ENCODE measurements at regions not wholly inside any gene's neighbourhood (a gene's known extent, or its start where the extent isn't known, plus 50 kb on each side); places are given as distances from the start of the nearest gene placed in this dataset.
"Not testable (repeated sequence)": the region's sequence is repeated elsewhere in the genome, so short reads cannot be mapped to it uniquely, and the experiment has no call there.

DNA sequence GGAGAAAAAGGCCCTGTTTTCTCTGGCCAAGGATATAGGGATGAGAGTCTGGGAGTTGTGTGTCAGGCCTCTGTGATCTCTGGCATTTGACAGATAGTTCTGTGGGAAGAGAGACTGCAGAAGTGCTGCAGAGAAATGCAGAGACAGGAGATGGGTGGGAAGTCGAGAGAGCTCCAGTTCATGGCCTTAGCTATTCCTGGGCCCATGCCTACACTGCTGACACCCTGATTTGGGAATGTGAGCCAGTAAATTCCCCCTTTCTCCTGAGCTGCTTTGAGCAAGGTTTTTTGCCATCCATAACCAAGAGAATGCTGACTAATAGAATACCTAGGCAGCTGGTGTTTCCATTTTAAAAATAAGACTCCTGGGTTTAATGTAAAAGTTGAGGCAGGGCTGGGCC, 59.3 kb downstream of the EBLN2 start:
- no peak for DNase-seq (ENCODE audit: low read depth)

GRCh38 chr3:73121669-73122331, 60.3 kb downstream of the EBLN2 start:
- DNase-seq (ENCODE audit: low read depth): no peak

DNA sequence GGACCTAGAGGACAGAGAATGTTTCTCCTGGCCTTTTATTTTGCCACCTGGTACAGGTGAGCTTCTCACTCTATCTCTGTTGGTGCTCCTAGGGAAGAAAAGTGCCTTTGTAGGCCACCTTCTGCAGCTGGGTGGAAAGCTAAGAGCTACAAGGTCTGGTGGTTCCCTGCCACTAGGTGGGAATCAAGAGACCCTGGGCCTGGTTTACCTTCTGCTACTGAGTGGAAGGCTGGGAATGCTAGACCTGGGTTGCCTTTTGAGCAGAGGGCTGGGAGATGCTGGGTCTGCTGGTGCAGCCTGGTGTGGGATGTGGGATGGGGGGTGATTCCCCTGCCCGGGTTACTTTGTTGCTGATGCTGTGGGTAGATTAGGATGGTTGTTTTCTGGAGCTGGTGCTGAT, 72.6 kb downstream of the EBLN2 start:
- no peak for DNase-seq (ENCODE audit: low read depth)

GRCh38 chr3:73136941-73137340, 75.5 kb downstream of the EBLN2 start:
- DNase-seq (ENCODE audit: low read depth): no peak

DNA sequence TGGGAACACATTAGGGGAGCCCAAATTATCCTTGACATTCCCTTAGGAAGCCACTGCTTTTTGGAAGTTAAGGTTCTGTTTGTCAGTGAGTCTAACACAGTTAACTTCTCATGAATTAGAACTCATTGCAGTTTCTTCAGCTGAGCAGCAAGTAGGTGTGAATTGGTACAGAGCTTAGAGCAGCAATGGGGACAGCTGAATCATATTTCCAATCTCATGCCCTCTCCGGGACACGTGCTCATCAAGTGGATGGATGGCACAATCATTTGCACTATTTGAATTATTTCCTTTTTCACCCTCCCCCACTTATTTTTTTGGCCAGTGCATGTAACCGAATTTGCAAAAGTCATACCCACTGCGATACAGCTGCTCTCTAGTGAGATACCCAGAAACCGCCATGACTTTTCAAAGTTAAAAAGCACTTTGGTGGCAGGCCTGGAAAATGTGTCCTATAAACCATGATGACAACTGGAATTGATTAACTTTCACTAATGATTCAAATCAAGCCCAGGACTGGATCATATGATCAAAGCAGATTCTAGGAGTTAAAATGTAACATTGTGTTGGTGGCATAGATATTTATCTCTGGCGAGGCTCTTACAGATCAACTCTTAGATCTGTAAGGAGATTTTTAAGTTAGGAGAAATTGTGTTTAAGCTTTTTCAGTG, 76.4 kb downstream of the EBLN2 start:
- DNase-seq (ENCODE audit: low read depth): no peak

DNA sequence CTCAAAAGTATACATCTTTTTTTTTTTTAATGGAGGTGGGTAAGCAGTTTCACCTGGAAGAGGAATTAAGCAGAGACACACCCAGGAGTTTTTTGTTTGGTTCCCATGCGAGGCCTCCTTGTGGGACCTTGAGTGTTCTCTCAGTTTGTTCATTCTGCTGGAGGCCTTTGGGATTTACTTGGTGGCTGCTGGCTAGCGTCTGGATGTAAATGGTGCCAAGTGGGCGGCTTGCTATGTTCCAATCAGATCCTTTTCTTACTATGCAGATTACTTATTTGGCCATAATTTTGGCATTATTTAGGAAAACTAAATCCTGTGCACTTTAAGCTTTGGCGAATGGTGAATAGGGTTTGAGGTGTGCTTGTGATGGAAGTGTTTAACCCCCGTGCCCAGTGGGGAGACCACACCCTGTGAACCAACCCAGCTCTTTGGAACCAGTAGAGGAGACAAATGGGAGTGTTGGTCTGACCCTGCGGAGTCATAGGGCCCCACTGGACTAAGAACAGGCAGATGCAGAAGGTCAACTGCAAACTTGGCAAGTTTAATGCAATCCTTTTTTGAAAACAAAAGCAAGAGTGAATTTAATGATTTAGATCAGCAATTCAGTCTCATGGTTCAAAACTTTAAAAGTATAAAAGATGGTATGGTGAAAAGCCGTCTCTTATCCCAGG, 79.4 kb downstream of the EBLN2 start:
- no peak for DNase-seq (ENCODE audit: low read depth)

DNA sequence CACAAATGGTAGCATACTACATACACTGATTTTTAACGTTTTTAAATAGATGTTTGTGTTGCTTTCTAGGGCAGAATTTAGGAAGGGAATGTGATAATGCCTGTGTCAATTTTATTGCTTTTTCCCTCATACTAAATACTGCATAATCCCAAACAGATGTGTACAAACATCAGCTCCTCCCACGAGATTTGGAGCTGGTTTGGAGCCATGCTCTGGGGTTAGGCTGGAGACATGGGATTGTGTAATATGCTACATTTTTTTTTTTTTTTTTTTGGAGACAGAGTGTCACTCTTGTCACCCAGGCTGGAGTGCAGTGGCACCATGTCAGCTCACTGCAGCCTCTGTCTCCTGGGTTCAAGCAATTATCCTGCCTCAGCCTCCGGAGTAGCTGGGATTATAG, 80.1 kb downstream of the EBLN2 start:
- DNase-seq (ENCODE audit: low read depth): peak; percentile 9

- no peak for DNase-seq (ENCODE audit: low read depth)
These were observed 81.9 kb downstream of the EBLN2 start for GRCh38 chr3:73143401-73143800.

DNA sequence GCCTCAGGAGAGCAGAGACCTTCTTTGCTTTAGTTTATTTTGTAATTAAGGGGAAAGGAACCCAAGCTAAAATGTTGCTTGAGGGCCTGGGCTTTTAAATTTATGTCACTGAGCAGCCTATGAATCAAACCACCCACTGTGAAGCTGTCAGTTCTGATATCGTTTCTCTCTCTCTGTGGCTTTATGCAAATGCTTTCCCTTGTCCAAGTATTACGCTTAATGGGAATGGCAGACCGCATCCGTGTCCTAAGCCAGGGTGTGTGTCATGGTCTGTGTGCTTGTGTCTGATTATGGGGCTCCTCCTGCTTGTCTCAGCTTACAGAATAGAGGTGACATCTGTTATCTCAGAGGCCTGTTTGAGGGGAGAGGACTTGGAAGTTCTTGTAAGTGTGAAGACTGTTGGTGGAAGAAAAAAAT, 82.4 kb downstream of the EBLN2 start:
- no peak for DNase-seq (ENCODE audit: low read depth)

DNA sequence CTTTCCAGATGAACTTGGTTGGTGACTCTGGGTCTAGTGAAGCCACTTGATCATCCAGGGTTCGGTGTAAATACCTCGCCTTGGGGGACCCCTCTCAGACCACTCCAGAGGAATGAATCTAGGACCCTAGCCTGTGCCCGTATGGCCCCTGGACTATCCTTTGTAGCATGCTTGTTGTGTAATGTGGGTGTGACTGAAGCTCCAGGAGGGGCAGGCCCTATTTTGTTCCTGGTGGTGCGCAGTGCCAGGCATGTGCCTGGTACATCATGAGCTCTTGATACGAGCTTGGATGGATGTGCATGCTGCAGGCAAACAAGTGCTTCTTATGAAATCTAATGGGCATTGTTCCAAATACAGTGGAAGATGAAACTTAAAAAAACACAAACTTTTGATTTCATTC, 82.8 kb downstream of the EBLN2 start:
- DNase-seq (ENCODE audit: low read depth): peak; percentile 4

DNA sequence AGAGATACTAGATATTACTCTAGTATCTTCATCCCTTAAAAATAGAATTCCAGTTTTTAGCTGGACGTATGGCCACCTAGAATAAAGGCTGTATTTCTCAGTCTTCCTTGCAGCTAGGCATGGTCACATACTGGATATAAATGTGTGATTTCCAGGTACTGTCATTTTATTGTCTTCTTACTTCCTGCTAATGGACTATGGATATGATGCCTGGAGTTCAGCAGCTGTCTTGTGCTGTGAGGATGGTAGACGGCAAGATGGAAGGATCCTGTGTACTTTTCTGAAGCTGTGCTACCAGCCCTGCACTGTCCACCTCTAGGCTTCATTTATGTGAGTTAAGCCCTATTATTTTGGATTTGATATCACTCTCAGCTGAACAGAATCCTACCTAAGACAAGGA, 83.4 kb downstream of the EBLN2 start:
- DNase-seq (ENCODE audit: low read depth): no peak

GRCh38 chr3:73147479-73147878, 86.0 kb downstream of the EBLN2 start:
- DNase-seq (ENCODE audit: low read depth): not testable (repeated sequence)

- DNase-seq (ENCODE audit: low read depth): no peak
These were observed 86.7 kb downstream of the EBLN2 start for GRCh38 chr3:73148206-73148605.

GRCh38 chr3:73148682-73149081, 87.2 kb downstream of the EBLN2 start:
- no peak for DNase-seq (ENCODE audit: low read depth)

- DNase-seq (ENCODE audit: low read depth): no peak
These were observed 89.1 kb downstream of the EBLN2 start for GRCh38 chr3:73150369-73151130.

DNA sequence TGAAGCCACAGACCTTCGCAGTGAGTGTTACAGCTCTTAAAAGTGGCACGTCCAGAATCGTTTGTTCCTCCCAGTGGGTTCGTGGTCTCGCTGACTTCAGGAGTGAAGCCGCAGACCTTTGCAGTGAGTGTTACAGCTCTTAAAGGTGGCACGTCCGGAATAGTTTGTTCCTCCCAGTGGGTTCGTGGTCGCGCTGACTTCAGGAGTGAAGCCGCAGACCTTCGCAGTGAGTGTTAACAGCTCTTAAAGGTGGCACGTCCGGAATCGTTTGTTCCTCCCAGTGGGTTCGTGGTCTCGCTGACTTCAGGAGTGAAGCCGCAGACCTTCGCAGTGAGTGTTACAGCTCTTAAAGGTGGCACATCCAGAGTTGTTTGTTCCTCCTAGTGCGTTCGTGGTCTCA, 91.1 kb downstream of the EBLN2 start:
- DNase-seq (ENCODE audit: low read depth): not testable (repeated sequence)

DNA sequence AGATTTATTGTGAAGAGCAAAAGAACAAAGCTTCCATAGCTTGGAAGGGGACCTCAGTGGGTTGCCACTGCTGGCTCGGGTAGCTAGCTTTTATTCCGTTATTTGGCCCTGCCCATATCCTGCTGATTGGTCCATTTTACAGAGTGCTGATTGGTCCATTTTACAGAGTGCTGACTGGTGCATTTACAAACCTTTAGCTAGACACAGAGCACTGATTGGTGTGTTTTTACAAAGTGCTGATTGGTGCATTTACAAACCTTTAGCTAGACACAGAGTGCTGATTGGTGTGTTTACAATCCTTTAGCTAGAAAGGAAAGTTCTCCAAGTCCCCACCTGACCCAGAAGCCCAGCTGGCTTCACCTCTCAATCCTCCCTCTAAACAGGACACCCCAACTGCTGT, 91.6 kb downstream of the EBLN2 start:
- not testable (repeated sequence) for DNase-seq (ENCODE audit: low read depth)

DNA sequence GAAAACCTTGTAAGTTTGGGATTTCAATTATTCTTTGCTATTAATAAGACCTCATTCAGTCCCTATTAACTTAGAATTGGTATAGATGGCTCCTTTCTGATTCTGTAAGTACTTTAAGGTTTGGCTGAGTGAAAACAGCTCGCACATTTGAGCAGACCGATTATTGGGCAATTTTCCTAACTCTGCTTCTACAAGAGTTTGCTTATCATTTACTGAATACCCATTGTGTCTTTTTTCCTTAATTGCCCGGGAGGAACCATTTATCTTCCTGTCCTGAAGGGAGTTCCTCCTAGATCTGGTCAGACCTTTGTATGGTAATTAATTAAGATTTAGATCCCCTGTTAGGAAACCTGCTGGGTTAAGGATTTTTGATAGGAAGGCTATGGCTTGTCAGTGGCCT, 92.8 kb downstream of the EBLN2 start:
- DNase-seq (ENCODE audit: low read depth): not testable (repeated sequence)

DNA sequence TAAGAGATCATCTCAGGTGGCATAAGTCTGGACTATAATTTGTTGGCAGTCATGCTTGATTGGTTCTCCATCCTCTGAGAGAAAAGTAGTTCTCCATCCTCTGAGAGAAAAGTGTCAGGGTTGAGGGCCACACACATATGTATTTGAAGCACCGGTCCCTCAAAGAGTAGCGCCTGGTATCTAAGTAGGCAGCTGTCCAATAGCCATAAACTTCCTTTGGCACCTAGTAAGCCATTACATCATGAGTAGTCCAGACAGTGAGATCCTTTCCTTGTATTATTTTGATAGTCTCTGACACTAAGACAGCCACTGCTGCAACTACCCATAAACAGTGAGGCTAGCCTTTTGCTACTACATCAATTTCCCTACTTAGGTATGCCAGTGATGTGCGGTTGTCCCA, 94.0 kb downstream of the EBLN2 start:
- not testable (repeated sequence) for DNase-seq (ENCODE audit: low read depth)

DNA sequence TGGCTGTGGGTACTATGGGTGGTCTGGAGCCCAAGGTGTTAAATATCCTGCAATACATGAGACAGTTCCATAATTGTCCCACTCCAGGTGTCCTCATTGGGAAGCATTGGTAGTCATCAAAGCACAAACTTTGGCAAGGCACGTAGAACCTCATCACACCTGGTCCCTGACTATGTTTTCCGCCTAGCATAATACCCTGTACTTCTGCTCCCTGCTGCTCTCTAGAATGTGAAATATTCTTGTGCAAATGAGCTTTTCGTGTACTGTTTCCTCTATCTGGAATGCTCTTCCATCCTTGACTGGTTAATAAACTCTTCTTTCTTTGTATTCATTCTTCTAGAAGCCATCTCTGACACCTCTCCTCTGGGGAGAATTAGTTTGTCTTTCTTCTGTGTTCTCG, 103.2 kb downstream of the EBLN2 start:
- no peak for DNase-seq (ENCODE audit: low read depth)

- DNase-seq (ENCODE audit: low read depth): no peak
These were observed 114.2 kb downstream of the EBLN2 start for GRCh38 chr3:73175698-73176097.

DNA sequence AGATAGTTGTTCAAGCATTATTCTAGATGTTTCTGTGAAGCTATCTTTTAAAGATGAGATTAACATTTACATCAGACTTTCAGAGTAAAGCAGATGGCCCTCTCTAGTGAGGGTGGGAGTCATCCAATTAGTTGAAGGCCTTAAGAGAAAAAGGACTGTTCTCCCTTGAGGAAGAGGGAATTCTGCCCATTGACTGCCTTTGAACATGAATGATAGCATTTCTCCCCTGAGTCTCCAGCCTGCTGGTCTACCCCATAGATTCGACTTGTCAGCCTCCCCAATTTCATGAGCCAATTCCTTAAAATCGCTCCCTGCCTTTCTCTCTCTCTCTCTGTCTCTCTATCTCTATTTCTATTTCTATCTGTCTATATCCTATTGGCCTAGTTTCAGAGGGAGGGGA, 115.5 kb downstream of the EBLN2 start:
- DNase-seq (ENCODE audit: low read depth): no peak

DNA sequence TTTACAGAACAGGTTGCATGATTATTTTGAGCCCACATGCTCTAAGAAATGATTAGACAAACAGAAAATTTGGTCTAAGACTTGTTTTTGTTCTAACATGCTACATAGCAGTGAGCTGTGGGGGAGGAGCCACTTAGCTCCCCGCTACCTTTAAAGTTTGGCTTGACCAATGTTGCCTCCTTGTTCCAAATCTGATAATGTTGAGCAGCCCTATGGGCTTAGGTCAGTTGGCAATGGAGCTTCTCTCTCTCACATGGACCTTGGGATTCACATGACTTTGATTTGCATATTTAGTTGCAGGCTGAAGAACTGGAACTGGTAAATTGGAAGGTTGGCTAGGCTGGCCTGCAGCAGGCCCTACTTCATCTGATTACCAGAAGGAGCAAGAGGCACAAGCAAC, 116.4 kb downstream of the EBLN2 start:
- no peak for DNase-seq (ENCODE audit: low read depth)

Measured in fibroblast of the conjunctiva (primary cell).